ENCODE measurements at regions not wholly inside any gene's neighbourhood (a gene's known extent, or its start where the extent isn't known, plus 50 kb on each side); places are given as distances from the start of the nearest gene placed in this dataset.

GRCh38 chr5:8291641-8292040, 422.7 kb downstream of the MTRR start:
- H2AFZ ChIP-seq (ENCODE audit: low read depth, low read length, poor library complexity, severe bottlenecking) = no peak overlapping the region
- no peak for ATAC-seq
- no peaks in the 10 kb centered on the region for H3K79me2 ChIP-seq (ENCODE audit: insufficient read depth, low read length)
- CTCF ChIA-PET = no interaction called here
- no peaks in the 10 kb centered on the region for H3K36me3 ChIP-seq (ENCODE audit: control insufficient read depth in 1 of 2, insufficient read depth in 2 of 2, low read length in 2 of 2)
- peaks cover 3 to 6% of the 10 kb centered on the region in 2 experiments; a peak in 2 of 4 replicates for H3K9me3 ChIP-seq (ENCODE audit: control insufficient read depth in 1 of 2, insufficient read depth in 1 of 2, low read depth in 1 of 2, low read length in 2 of 2)
- no peak for DNase-seq (ENCODE audit: low read depth, low spot score)
- H4K20me1 ChIP-seq (ENCODE audit: insufficient read depth) = no peaks in the 10 kb centered on the region
- H3K4me1 ChIP-seq (ENCODE audit: control insufficient read depth in 1 of 2, insufficient read depth in 2 of 2, low read length in 2 of 2) = no peaks in the 10 kb centered on the region
- BruUV-seq (replicated peaks) = no TSS peak
- TF ChIP-seq JUND (IDR thresholded peaks at IDR 0.05) = no peak
- TF ChIP-seq, protein P1, sequence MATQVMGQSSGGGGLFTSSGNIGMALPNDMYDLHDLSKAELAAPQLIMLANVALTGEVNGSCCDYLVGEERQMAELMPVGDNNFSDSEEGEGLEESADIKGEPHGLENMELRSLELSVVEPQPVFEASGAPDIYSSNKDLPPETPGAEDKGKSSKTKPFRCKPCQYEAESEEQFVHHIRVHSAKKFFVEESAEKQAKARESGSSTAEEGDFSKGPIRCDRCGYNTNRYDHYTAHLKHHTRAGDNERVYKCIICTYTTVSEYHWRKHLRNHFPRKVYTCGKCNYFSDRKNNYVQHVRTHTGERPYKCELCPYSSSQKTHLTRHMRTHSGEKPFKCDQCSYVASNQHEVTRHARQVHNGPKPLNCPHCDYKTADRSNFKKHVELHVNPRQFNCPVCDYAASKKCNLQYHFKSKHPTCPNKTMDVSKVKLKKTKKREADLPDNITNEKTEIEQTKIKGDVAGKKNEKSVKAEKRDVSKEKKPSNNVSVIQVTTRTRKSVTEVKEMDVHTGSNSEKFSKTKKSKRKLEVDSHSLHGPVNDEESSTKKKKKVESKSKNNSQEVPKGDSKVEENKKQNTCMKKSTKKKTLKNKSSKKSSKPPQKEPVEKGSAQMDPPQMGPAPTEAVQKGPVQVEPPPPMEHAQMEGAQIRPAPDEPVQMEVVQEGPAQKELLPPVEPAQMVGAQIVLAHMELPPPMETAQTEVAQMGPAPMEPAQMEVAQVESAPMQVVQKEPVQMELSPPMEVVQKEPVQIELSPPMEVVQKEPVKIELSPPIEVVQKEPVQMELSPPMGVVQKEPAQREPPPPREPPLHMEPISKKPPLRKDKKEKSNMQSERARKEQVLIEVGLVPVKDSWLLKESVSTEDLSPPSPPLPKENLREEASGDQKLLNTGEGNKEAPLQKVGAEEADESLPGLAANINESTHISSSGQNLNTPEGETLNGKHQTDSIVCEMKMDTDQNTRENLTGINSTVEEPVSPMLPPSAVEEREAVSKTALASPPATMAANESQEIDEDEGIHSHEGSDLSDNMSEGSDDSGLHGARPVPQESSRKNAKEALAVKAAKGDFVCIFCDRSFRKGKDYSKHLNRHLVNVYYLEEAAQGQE (IDR thresholded peaks at IDR 0.05; ENCODE audit: low read depth) = no peak
- no peak for TF ChIP-seq FOSL1 (IDR thresholded peaks at IDR 0.05; ENCODE audit: low read depth)
- no peaks in the 10 kb centered on the region for H3K9me2 ChIP-seq (ENCODE audit: insufficient read depth)
- no peak overlapping the region for H3K27ac ChIP-seq (ENCODE audit: low read depth, low read length)
- H3K4me3 ChIP-seq (replicated peaks in 1 of 2; ENCODE audit: low read depth in 1 of 2, low read length in 2 of 2) = no peak overlapping the region
- no peak overlapping the region for H3K4me2 ChIP-seq (ENCODE audit: low read length)
- RAD21 ChIA-PET (ENCODE audit: low non-redundant PET in 1 of 2, low total read pairs in 2 of 2, uncharacterized antibody in 2 of 2, unreplicated experiment in 2 of 2) = no interaction called here
- POLR2A ChIA-PET = no interaction called here
- no peaks in the 10 kb centered on the region for H3K27me3 ChIP-seq (ENCODE audit: insufficient read depth, low read length)
- intact Hi-C loops (cut with micrococcal nuclease) = no loop called here
- H3K9ac ChIP-seq (ENCODE audit: low read length) = no peak overlapping the region

- RAD21 ChIA-PET (ENCODE audit: low non-redundant PET in 1 of 2, low total read pairs in 2 of 2, uncharacterized antibody in 2 of 2, unreplicated experiment in 2 of 2) = no interaction called here
- H3K9me2 ChIP-seq (ENCODE audit: insufficient read depth) = no peaks in the 10 kb centered on the region
- peaks cover 0 to 6% of the 10 kb centered on the region in 2 experiments; a peak in 2 of 4 replicates for H3K9me3 ChIP-seq (ENCODE audit: control insufficient read depth in 1 of 2, insufficient read depth in 1 of 2, low read depth in 1 of 2, low read length in 2 of 2)
- no peaks in the 10 kb centered on the region for H3K79me2 ChIP-seq (ENCODE audit: insufficient read depth, low read length)
- CTCF ChIA-PET = no interaction called here
- H3K27ac ChIP-seq (ENCODE audit: low read depth, low read length) = no peak overlapping the region
- ATAC-seq (no peak), DNase-seq (ENCODE audit: low read depth, low spot score) (no peak)
- TF ChIP-seq ZFX (IDR thresholded peaks at IDR 0.05) (no peak), EZH2 (IDR thresholded peaks at IDR 0.05) (no peak), SP1 (IDR thresholded peaks at IDR 0.05; ENCODE audit: low read depth) (no peak), EGR1 (IDR thresholded peaks at IDR 0.05; ENCODE audit: low read depth) (no peak), CEBPB (IDR thresholded peaks at IDR 0.05; ENCODE audit: low read depth) (no peak), ZBTB33 (IDR thresholded peaks at IDR 0.05; ENCODE audit: extremely low read depth, insufficient replicate concordance, low read length) (no peak), SRF (IDR thresholded peaks at IDR 0.05; ENCODE audit: low read depth) (no peak)
- TF ChIP-seq, protein P2, sequence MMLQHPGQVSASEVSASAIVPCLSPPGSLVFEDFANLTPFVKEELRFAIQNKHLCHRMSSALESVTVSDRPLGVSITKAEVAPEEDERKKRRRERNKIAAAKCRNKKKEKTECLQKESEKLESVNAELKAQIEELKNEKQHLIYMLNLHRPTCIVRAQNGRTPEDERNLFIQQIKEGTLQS (IDR thresholded peaks at IDR 0.05) = no peak
- TF ChIP-seq, protein P1 (IDR thresholded peaks at IDR 0.05; ENCODE audit: low read depth) = no peak
- H3K4me2 ChIP-seq (ENCODE audit: low read length) = no peak overlapping the region
- H3K4me1 ChIP-seq (ENCODE audit: control insufficient read depth in 1 of 2, insufficient read depth in 2 of 2, low read length in 2 of 2) = no peaks in the 10 kb centered on the region
- no peak overlapping the region for H3K4me3 ChIP-seq (replicated peaks in 1 of 2; ENCODE audit: low read depth in 1 of 2, low read length in 2 of 2)
- no peaks in the 10 kb centered on the region for H3K27me3 ChIP-seq (ENCODE audit: insufficient read depth, low read length)
- no peaks in the 10 kb centered on the region for H4K20me1 ChIP-seq (ENCODE audit: insufficient read depth)
- H3K36me3 ChIP-seq (ENCODE audit: control insufficient read depth in 1 of 2, insufficient read depth in 2 of 2, low read length in 2 of 2) = no peaks in the 10 kb centered on the region
- H3K9ac ChIP-seq (ENCODE audit: low read length) = no peak overlapping the region
- BruUV-seq (replicated peaks) = no TSS peak
- intact Hi-C loops (cut with micrococcal nuclease) = no loop called here
- H2AFZ ChIP-seq (ENCODE audit: low read depth, low read length, poor library complexity, severe bottlenecking) = no peak overlapping the region
- POLR2A ChIA-PET = no interaction called here
Measured at GRCh38 chr5:8295141-8295540, 426.2 kb downstream of the MTRR start.
